HS-27A (cell line): ENCODE measurements at regions not wholly inside any gene's neighbourhood (a gene's known extent, or its start where the extent isn't known, plus 50 kb on each side); places are given as distances from the start of the nearest gene placed in this dataset.

ENCODE experiments used
- DNase-seq: peaks from one replicate; pipeline ENCODE4 v3.0.0-alpha.2; 2012; ENCODE audit warnings: low read depth, missing footprints

GRCh38 chr9:17970277-17970676 lies 391.4 kb downstream of the SH3GL2 start:
- no peak for DNase-seq

- no peak for DNase-seq
These were observed 399.9 kb downstream of the SH3GL2 start for GRCh38 chr9:17978773-17979172.

- DNase-seq = no peak
These were observed 407.7 kb downstream of the SH3GL2 start for GRCh38 chr9:17986595-17986994.

- no peak for DNase-seq
These were observed 408.3 kb downstream of the SH3GL2 start for GRCh38 chr9:17987189-17987588.

GRCh38 chr9:17988489-17988888 lies 409.6 kb downstream of the SH3GL2 start:
- DNase-seq = no peak

DNA sequence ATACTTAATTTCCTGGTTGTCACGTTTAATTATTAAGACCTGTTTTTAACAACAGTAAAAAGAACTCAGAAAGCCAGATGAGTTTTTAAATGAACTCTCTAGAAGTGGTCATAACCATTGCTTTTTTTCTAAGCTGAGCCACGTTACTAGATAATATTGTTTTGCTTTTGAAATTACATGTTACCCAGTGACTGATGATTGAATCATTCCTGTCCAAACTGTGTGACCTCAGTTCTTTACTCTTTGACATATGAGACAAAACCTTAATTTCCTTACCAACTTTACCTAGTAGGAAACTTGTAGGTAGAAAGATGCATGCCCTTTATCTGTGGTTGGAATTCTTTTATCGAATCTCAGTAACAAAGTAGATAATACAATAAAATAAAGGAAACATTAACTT lies 411.7 kb downstream of the SH3GL2 start:
- no peak for DNase-seq

DNA sequence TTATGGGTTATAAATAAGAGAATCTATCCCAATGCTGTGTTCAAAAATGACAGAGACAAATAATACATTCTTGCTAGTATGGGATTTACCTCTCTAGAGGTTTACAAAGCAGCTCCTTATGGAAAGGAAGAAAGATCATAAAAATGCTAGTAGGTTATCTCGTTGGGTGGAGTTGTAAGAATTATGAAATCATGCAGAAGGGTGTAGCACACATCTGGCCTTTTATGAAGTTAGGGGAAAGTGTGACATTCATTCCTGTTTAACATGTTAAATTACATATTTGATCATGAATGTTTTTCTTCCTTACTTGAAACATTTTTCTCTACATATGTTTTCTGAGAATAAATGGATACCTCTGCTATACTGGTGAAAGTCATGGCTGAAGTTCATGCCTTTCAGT lies 414.2 kb downstream of the SH3GL2 start:
- DNase-seq = no peak

DNA sequence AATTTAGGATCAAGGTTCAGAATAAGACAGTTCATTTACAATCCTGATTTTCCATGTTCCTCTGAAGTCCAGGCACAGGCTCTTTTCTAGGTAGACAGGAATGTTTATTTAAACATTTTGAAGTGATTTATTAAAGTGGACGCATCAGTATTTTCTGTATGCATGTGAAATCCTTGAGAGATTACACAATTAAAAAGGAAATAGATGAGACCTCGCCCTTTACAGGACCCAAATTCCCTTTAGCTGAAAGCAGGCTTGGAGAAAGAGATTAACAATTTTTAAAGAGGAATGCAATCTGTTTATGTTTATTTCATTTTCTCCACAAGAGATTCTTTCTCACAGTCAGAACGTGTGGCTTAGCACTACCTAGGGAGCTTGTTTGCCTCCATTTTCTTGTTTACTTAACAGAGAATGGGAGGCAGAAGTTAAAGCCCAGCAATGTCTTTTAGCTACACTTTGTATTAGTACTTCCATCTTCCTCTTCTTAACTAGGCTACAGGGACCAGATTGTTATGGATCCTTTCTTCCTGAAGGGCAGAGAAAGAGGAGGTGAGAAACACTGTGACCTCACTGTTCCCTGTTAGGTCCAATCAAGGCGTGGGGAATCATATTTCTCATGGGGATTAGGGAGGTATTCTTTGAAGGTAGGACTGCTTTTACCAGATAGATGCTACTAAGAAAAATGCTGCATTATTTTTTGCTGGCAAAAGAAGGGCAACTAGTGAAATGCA lies 416.0 kb downstream of the SH3GL2 start:
- no peak for DNase-seq

GRCh38 chr9:17996728-17997127 lies 417.9 kb downstream of the SH3GL2 start:
- DNase-seq = no peak

- DNase-seq = no peak
These were observed 424.0 kb downstream of the SH3GL2 start for GRCh38 chr9:18002718-18003438.

- DNase-seq = no peak
These were observed 427.7 kb downstream of the SH3GL2 start for GRCh38 chr9:18006591-18006990.

DNA sequence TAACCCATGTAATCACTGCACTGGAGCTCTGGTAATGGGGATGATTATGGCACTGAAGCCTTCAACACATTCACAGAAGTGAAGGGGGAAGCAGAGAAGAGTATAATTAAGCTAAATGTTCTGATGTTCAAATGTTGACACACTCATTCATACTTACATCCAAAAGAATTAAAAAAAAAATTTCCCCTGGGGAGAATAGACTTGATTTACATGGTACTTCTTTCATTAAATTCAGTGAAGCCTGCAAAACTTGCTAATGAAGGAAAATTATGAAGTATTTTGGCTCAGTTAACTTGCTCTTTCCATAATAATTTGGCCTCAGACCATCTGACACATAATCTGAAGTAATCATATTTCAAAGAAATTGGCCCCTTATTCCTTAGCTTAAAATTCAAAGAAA lies 428.8 kb downstream of the SH3GL2 start:
- DNase-seq = no peak

DNA sequence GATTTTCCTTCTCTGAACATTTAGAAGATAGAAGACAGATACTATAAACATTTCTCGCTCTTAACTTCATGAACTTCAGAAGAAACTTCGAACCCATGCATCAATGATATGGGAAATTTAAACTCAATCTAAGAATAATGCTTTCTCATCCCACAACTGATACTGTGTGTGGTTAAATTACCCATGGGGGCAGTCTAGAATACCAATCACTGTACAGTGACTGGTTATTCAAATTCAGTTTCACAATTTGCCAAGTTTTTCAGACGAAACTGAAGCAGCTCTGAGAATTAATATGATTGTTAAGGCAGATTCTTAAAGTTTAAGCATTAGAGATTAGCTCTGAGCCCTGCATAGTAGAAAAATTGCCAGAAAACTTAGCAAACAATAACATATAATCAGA lies 431.0 kb downstream of the SH3GL2 start:
- DNase-seq = no peak

- no peak for DNase-seq
These were observed 431.6 kb downstream of the SH3GL2 start for GRCh38 chr9:18010492-18010891.

DNA sequence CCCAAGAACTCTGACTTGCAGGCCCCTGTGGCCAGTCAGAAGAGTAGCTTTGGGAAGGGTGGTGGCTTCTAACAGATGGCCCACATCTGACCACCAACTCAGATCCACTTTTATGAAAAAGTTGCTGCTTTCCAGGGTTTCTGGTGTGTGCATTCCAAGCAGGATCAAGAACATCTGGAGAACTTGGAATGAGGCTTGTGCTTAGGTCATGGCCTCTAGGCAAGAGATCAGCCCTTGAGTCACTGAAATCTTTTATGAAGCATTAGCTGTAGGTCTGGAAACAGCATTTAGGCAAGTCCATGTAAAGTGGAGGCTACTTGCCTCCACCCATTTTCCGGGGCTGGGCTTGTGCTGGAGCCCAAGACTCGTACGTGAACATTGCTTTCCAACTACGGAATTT lies 433.3 kb downstream of the SH3GL2 start:
- DNase-seq = no peak

- no peak for DNase-seq
These were observed 435.7 kb downstream of the SH3GL2 start for GRCh38 chr9:18014556-18014955.

- no peak for DNase-seq
These were observed 436.2 kb downstream of the SH3GL2 start for GRCh38 chr9:18015116-18015515.

DNA sequence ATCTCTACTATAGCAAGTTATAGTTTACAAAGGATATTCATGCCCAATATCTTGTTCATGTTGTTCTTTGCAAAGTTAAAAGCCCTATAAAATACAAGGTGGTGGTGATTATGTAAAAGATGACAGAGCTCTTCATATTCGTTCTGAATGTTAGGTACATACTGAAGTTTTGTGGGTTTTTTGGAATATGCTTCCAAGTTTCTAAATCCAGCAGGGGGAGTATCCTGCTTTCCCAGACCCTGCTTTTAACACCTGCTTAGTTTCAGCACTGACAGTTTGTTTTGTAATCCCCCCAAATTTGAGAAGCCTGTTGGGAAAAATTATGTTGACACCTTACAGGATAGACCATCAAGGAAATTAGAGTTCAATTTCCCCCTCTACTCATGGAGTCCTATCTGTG lies 438.3 kb downstream of the SH3GL2 start:
- DNase-seq = no peak

- DNase-seq = no peak
These were observed 439.4 kb downstream of the SH3GL2 start for GRCh38 chr9:18018221-18018620.

GRCh38 chr9:18018661-18019060 lies 439.8 kb downstream of the SH3GL2 start:
- no peak for DNase-seq

GRCh38 chr9:18020121-18020745 lies 441.4 kb downstream of the SH3GL2 start:
- DNase-seq = no peak

- DNase-seq = no peak
These were observed 443.8 kb downstream of the SH3GL2 start for GRCh38 chr9:18022642-18023041.

- peak; percentile 41 for DNase-seq
These were observed 444.5 kb downstream of the SH3GL2 start for GRCh38 chr9:18023332-18023731.
